GM18508 (cell line): ENCODE measurements at regions not wholly inside any gene's neighbourhood (a gene's known extent, or its start where the extent isn't known, plus 50 kb on each side); places are given as distances from the start of the nearest gene placed in this dataset.

Experiments
- ATAC-seq: cut with Tn5 transposase; IDR thresholded peaks from one replicate; pipeline ENCODE4 v1.9.1; 2021; ENCODE audit warnings: moderate number of reproducible peaks; ENCODE audit not compliant: insufficient read depth, unreplicated experiment

GRCh38 chr1:168958562-168959289, 147.8 kb upstream of the ATP1B1 start:
- ATAC-seq, result no peak

GRCh38 chr1:168959382-168959781, 147.1 kb upstream of the ATP1B1 start:
- no peak for ATAC-seq

- no peak for ATAC-seq
These were observed 146.4 kb upstream of the ATP1B1 start for GRCh38 chr1:168960114-168960513.

GRCh38 chr1:168960595-168960994, 145.9 kb upstream of the ATP1B1 start:
- no peak for ATAC-seq

GRCh38 chr1:168963601-168964000, 142.9 kb upstream of the ATP1B1 start:
- no peak for ATAC-seq

- no peak for ATAC-seq
These were observed 142.0 kb upstream of the ATP1B1 start for GRCh38 chr1:168964478-168964877.

GRCh38 chr1:168966217-168966616, 140.3 kb upstream of the ATP1B1 start:
- ATAC-seq, result no peak

- no peak for ATAC-seq
These were observed 139.9 kb upstream of the ATP1B1 start for GRCh38 chr1:168966636-168967035.

GRCh38 chr1:168970926-168971659, 135.4 kb upstream of the ATP1B1 start:
- ATAC-seq, result no peak

- no peak for ATAC-seq
These were observed 134.3 kb upstream of the ATP1B1 start for GRCh38 chr1:168972225-168972624.

- ATAC-seq, result no peak
These were observed 133.6 kb upstream of the ATP1B1 start for GRCh38 chr1:168972887-168973286.

GRCh38 chr1:168974117-168974516, 132.4 kb upstream of the ATP1B1 start:
- ATAC-seq, result no peak

GRCh38 chr1:168974611-168975010, 131.9 kb upstream of the ATP1B1 start:
- ATAC-seq, result no peak

- no peak for ATAC-seq
These were observed 130.2 kb upstream of the ATP1B1 start for GRCh38 chr1:168976267-168976666.

- ATAC-seq, result no peak
These were observed 128.9 kb upstream of the ATP1B1 start for GRCh38 chr1:168977618-168978017.

GRCh38 chr1:168979276-168979675, 127.2 kb upstream of the ATP1B1 start:
- no peak for ATAC-seq

- no peak for ATAC-seq
These were observed 126.3 kb upstream of the ATP1B1 start for GRCh38 chr1:168980180-168980579.

- ATAC-seq, result no peak
These were observed 125.8 kb upstream of the ATP1B1 start for GRCh38 chr1:168980656-168981055.

GRCh38 chr1:168982778-168983177, 123.7 kb upstream of the ATP1B1 start:
- ATAC-seq, result no peak

- no peak for ATAC-seq
These were observed 119.2 kb upstream of the ATP1B1 start for GRCh38 chr1:168987330-168987729.

- ATAC-seq, result no peak
These were observed 118.6 kb upstream of the ATP1B1 start for GRCh38 chr1:168987923-168988322.

- ATAC-seq, result no peak
These were observed 116.5 kb upstream of the ATP1B1 start for GRCh38 chr1:168989985-168990384.
